ENCODE measurements at regions not wholly inside any gene's neighbourhood (a gene's known extent, or its start where the extent isn't known, plus 50 kb on each side); places are given as distances from the start of the nearest gene placed in this dataset.

- no peak for DNase-seq (ENCODE audit: low spot score)
These were observed 2012.5 kb upstream of the LRRTM1 start for GRCh38 chr2:82317012-82317411.

- DNase-seq (ENCODE audit: low spot score), result no peak
These were observed 2012.0 kb upstream of the LRRTM1 start for GRCh38 chr2:82316586-82316985.

GRCh38 chr2:82314836-82315472 is 2010.4 kb upstream of the LRRTM1 start:
- DNase-seq (ENCODE audit: low spot score), result no peak

- DNase-seq (ENCODE audit: low spot score), result no peak
These were observed 2003.0 kb upstream of the LRRTM1 start for GRCh38 chr2:82307511-82307910.

- DNase-seq (ENCODE audit: low spot score), result no peak
These were observed 1997.0 kb upstream of the LRRTM1 start for GRCh38 chr2:82301506-82301905.

- DNase-seq (ENCODE audit: low spot score), result no peak
These were observed 1984.9 kb upstream of the LRRTM1 start for GRCh38 chr2:82289446-82289845.

- DNase-seq (ENCODE audit: low spot score), result no peak
These were observed 1978.5 kb upstream of the LRRTM1 start for GRCh38 chr2:82283075-82283474.

GRCh38 chr2:82282111-82282882 is 1977.7 kb upstream of the LRRTM1 start:
- DNase-seq (ENCODE audit: low spot score), result no peak

GRCh38 chr2:82279367-82279766 is 1974.8 kb upstream of the LRRTM1 start:
- DNase-seq (ENCODE audit: low spot score), result no peak

GRCh38 chr2:82278416-82278815 is 1973.9 kb upstream of the LRRTM1 start:
- no peak for DNase-seq (ENCODE audit: low spot score)

GRCh38 chr2:82275599-82275998 is 1971.0 kb upstream of the LRRTM1 start:
- no peak for DNase-seq (ENCODE audit: low spot score)

GRCh38 chr2:82268446-82268845 is 1963.9 kb upstream of the LRRTM1 start:
- no peak for DNase-seq (ENCODE audit: low spot score)

GRCh38 chr2:82260521-82260920 is 1956.0 kb upstream of the LRRTM1 start:
- no peak for DNase-seq (ENCODE audit: low spot score)

- no peak for DNase-seq (ENCODE audit: low spot score)
These were observed 1955.0 kb upstream of the LRRTM1 start for GRCh38 chr2:82259551-82259950.

- no peak for DNase-seq (ENCODE audit: low spot score)
These were observed 1953.4 kb upstream of the LRRTM1 start for GRCh38 chr2:82257796-82258555.

GRCh38 chr2:82256983-82257632 is 1952.6 kb upstream of the LRRTM1 start:
- DNase-seq (ENCODE audit: low spot score), result no peak

- DNase-seq (ENCODE audit: low spot score), result no peak
These were observed 1951.7 kb upstream of the LRRTM1 start for GRCh38 chr2:82256288-82256687.

GRCh38 chr2:82254728-82255127 is 1950.2 kb upstream of the LRRTM1 start:
- no peak for DNase-seq (ENCODE audit: low spot score)

- DNase-seq (ENCODE audit: low spot score), result no peak
These were observed 1941.7 kb upstream of the LRRTM1 start for GRCh38 chr2:82246220-82246775.

GRCh38 chr2:82239176-82239575 is 1934.6 kb upstream of the LRRTM1 start:
- DNase-seq (ENCODE audit: low spot score), result no peak

GRCh38 chr2:82237994-82238662 is 1933.6 kb upstream of the LRRTM1 start:
- DNase-seq (ENCODE audit: low spot score), result no peak

Data from left forelimb (tissue), 1 donor.